ENCODE measurements at regions not wholly inside any gene's neighbourhood (a gene's known extent, or its start where the extent isn't known, plus 50 kb on each side); places are given as distances from the start of the nearest gene placed in this dataset.

DNA sequence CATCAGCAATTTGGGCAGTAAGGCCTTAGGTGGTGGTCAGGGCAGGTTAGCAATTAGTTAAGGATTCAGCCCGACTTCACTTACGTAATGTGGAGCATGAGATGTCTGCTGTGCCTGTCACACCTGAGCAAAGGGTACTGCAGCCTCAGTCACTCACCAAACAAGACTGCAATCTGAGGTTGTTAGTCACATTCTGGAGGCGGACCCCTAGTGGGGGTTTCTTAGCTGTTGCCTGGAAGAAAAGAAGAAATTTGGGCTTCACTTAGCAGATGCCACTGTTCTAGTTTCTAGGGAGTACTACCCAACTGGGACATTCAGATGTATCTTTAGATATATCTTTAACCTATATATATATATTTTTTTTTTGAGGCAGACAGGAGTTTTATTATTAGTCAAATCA lies 529.9 kb downstream of the SLC4A3 start:
- TF ChIP-seq CTCF (IDR thresholded peaks at IDR 0.05 in 8 of 11, conservative IDR thresholded peaks at IDR 0.05 in 3 of 11) (no peak), POLR2AphosphoS5 (IDR thresholded peaks at IDR 0.05) (no peak), POLR2A (IDR thresholded peaks at IDR 0.05) (no peak)
